Osteoblast (primary cell): ENCODE measurements at regions not wholly inside any gene's neighbourhood (a gene's known extent, or its start where the extent isn't known, plus 50 kb on each side); places are given as distances from the start of the nearest gene placed in this dataset.
A peak's percentile ranks its signal among the peaks of the same experiment; 100 is the strongest.

Source experiments
- DNase-seq: peaks from one replicate; pipeline ENCODE4 v3.0.0; 2011; ENCODE audit warnings: low spot score, mixed read lengths; ENCODE audit not compliant: insufficient read length; ENCODE audit errors: missing footprints
- H2AFZ ChIP-seq: 2 replicates; pipeline ENCODE4 v1.6.0; 2011; ENCODE audit warnings: mild to moderate bottlenecking, low read length
- H3K27ac ChIP-seq: 2 replicates; pipeline ENCODE4 v1.5.1; 2011; ENCODE audit warnings: mild to moderate bottlenecking, low read depth, low read length, moderate library complexity
- H3K27me3 ChIP-seq: 2 replicates; pipeline ENCODE4 v1.6.0; 2012; ENCODE audit warnings: mild to moderate bottlenecking, control low read depth, inconsistent platforms, low read length, moderate library complexity; ENCODE audit not compliant: insufficient read depth
- H3K36me3 ChIP-seq: 2 replicates; pipeline ENCODE4 v1.5.1; 2011; ENCODE audit warnings: mild to moderate bottlenecking, low read length, control low read depth, moderate library complexity; ENCODE audit not compliant: insufficient read depth
- H3K4me1 ChIP-seq: 2 replicates; pipeline ENCODE4 v1.5.1; 2011; ENCODE audit warnings: mild to moderate bottlenecking, low read length, control low read depth, moderate library complexity; ENCODE audit not compliant: insufficient read depth
- H3K4me2 ChIP-seq: 2 replicates; pipeline ENCODE4 v1.6.0; 2011; ENCODE audit warnings: mild to moderate bottlenecking, low read length; ENCODE audit not compliant: insufficient read depth
- H3K4me3 ChIP-seq: fragments of 200-600 bp; sonication (generic); 3 replicates; pipeline ENCODE4 v1.5.1; 2012; ENCODE audit warnings: mild to moderate bottlenecking, low read length, inconsistent platforms; ENCODE audit not compliant: insufficient read depth
- H3K79me2 ChIP-seq: 2 replicates; pipeline ENCODE4 v1.6.0; 2012; ENCODE audit warnings: mild to moderate bottlenecking, low read length, control low read depth, inconsistent platforms; ENCODE audit not compliant: insufficient read depth
- H3K9me3 ChIP-seq: 2 replicates; pipeline ENCODE4 v1.5.1; 2011; ENCODE audit warnings: low read depth, low read length, control low read depth
- H4K20me1 ChIP-seq: 2 replicates; pipeline ENCODE4 v1.6.0; 2012; ENCODE audit warnings: mild to moderate bottlenecking, low read length, control low read depth; ENCODE audit not compliant: insufficient read depth
- TF ChIP-seq, protein P1 (sequence below): IDR thresholded peaks from 2 replicates; pipeline ENCODE4 v1.5.1; 2011; ENCODE audit warnings: mild to moderate bottlenecking, low read depth, low read length, moderate library complexity; ENCODE audit errors: extremely low read depth

DNA sequence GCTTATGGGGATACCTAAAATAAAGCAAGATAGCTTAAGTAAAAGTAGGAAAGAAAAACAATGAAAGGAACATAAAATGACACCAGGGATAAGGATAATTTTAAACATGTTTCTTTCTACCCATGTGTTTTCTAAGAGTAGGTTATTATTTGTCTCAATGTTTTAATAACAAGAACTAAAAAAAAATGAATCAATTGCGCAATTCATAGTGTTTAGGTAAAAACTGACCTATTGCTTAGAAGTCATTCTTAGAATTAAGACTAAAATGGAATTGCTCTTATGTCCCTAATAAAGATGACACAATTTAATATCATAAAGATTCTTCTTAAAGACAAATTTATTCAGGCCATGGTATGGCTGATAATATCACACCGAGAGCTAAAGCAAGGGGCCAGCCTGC is 58.0 kb upstream of the COL24A1 start:
- no peaks in the 10 kb centered on the region for H3K36me3 ChIP-seq
- no peaks in the 10 kb centered on the region for H4K20me1 ChIP-seq
- H3K79me2 ChIP-seq = no peaks in the 10 kb centered on the region
- no peaks in the 10 kb centered on the region for H3K4me1 ChIP-seq
- no peaks in the 10 kb centered on the region for H3K27me3 ChIP-seq
- H3K4me2 ChIP-seq = no peak overlapping the region
- no peak for DNase-seq
- no peak overlapping the region for H2AFZ ChIP-seq
- no peaks in the 10 kb centered on the region for H3K9me3 ChIP-seq
- H3K27ac ChIP-seq = no peak overlapping the region
- no peak overlapping the region for H3K4me3 ChIP-seq
- TF ChIP-seq, protein P1, sequence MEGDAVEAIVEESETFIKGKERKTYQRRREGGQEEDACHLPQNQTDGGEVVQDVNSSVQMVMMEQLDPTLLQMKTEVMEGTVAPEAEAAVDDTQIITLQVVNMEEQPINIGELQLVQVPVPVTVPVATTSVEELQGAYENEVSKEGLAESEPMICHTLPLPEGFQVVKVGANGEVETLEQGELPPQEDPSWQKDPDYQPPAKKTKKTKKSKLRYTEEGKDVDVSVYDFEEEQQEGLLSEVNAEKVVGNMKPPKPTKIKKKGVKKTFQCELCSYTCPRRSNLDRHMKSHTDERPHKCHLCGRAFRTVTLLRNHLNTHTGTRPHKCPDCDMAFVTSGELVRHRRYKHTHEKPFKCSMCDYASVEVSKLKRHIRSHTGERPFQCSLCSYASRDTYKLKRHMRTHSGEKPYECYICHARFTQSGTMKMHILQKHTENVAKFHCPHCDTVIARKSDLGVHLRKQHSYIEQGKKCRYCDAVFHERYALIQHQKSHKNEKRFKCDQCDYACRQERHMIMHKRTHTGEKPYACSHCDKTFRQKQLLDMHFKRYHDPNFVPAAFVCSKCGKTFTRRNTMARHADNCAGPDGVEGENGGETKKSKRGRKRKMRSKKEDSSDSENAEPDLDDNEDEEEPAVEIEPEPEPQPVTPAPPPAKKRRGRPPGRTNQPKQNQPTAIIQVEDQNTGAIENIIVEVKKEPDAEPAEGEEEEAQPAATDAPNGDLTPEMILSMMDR = no peak

DNA sequence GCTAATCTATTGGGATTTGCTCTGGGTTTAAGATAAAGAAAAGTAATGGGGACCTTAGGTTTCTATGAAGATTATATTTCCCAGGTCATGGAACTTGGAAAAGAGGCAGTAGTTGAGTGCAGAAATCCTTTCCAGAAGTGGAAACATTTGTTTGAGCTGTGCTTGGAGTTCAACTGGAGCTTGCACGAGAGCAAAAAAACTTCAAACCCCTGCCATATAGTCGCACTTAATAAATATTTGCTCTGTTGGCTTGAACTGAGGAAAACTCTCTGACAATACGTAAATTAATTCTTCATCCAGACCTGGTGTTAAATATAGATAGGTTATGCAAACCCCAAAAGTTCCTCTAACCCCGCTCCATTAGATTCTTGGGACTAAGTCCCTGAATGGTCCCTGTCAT is 52.8 kb upstream of the COL24A1 start:
- no peak for DNase-seq
- no peak overlapping the region for H3K27ac ChIP-seq
- no peaks in the 10 kb centered on the region for H3K36me3 ChIP-seq
- H3K9me3 ChIP-seq = no peaks in the 10 kb centered on the region
- no peak overlapping the region for H3K4me3 ChIP-seq
- H3K79me2 ChIP-seq = no peaks in the 10 kb centered on the region
- no peak overlapping the region for H3K4me2 ChIP-seq
- no peaks in the 10 kb centered on the region for H3K27me3 ChIP-seq
- no peak overlapping the region for H2AFZ ChIP-seq
- H3K4me1 ChIP-seq = peaks cover 28% of the 10 kb centered on the region
- TF ChIP-seq, protein P1 = no peak
- H4K20me1 ChIP-seq = no peaks in the 10 kb centered on the region

DNA sequence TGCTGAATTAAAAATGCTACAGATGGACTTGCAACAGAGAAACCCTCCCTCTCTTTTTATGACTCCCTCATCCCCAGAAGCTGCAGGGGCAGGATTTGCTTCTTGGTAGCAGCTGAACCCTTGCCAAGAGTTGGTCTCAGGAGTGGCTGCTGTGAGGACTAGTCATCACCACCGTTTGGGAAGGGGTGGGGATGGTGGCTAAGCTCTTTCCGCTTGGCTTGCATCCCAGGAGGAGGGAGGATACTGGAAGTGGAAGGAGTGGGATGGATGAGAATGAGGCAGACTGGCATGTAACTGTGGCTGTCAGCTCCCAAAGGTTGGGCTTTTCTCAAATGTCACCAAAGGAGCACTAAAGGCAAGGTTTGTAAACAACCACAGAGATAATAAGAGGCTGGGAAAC is 50.8 kb upstream of the COL24A1 start:
- no peaks in the 10 kb centered on the region for H3K36me3 ChIP-seq
- no peak overlapping the region for H3K4me3 ChIP-seq
- no peaks in the 10 kb centered on the region for H3K79me2 ChIP-seq
- no peaks in the 10 kb centered on the region for H3K9me3 ChIP-seq
- peak overlapping the region; percentile 69 for H3K27ac ChIP-seq
- no peaks in the 10 kb centered on the region for H4K20me1 ChIP-seq
- peak overlapping the region; percentile 59 for H3K4me2 ChIP-seq
- H2AFZ ChIP-seq = peak overlapping the region; percentile 80
- no peaks in the 10 kb centered on the region for H3K27me3 ChIP-seq
- TF ChIP-seq, protein P1 = no peak
- peak; percentile 94 for DNase-seq
- H3K4me1 ChIP-seq = peaks cover 28% of the 10 kb centered on the region
